ENCODE measurements at regions not wholly inside any gene's neighbourhood (a gene's known extent, or its start where the extent isn't known, plus 50 kb on each side); places are given as distances from the start of the nearest gene placed in this dataset.

DNA sequence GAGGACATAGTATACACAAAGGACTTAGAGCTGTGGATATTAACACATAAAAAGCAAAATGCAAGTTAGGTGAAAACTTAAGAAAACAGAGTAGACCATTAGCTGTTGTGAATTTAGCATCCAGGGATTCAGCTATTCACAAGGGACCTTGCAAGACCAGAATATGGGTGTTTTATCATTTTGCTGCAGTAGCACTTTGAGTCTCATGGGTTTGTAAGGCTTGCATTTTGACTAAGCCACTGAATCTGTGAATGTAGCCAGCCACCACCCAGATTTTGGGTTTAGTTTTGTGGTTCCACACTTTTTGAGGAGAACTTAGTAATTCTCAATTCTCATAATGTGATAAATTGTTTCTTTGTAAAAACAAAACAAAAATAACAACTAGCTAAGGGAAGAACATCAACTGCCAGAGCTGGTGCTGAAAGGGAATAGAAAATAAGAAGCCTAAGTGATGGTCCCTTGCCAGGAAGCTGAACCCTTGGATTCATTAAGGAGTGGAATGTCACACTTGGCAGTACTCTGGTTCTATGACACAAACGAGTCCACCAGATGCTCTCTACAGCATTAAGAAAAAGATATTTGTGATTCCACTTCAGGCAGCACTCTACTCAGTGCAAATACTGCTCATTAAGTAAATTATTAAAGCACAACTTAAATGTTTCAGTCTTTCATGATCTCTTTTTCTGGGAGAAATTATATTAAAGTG lies 557.4 kb upstream of the ZNF462 start:
- Histone ChIP-seq H3K4me1 (no peaks in the 10 kb centered on the region), H3K9me3 (no peaks in the 10 kb centered on the region), H3K36me3 (no peaks in the 10 kb centered on the region), H3K4me3 (no peak overlapping the region), H3K27ac (no peak overlapping the region), H3K27me3 (no peaks in the 10 kb centered on the region)
- intact Hi-C loops (cut with DNase I; ENCODE audit: low total_unique reads): no loop called here
- TF ChIP-seq, protein P1, sequence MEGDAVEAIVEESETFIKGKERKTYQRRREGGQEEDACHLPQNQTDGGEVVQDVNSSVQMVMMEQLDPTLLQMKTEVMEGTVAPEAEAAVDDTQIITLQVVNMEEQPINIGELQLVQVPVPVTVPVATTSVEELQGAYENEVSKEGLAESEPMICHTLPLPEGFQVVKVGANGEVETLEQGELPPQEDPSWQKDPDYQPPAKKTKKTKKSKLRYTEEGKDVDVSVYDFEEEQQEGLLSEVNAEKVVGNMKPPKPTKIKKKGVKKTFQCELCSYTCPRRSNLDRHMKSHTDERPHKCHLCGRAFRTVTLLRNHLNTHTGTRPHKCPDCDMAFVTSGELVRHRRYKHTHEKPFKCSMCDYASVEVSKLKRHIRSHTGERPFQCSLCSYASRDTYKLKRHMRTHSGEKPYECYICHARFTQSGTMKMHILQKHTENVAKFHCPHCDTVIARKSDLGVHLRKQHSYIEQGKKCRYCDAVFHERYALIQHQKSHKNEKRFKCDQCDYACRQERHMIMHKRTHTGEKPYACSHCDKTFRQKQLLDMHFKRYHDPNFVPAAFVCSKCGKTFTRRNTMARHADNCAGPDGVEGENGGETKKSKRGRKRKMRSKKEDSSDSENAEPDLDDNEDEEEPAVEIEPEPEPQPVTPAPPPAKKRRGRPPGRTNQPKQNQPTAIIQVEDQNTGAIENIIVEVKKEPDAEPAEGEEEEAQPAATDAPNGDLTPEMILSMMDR (IDR thresholded peaks at IDR 0.05): no peak
- TF ChIP-seq POLR2A (IDR thresholded peaks at IDR 0.05) (no peak), POLR2AphosphoS5 (IDR thresholded peaks at IDR 0.05) (no peak), EP300 (IDR thresholded peaks at IDR 0.05; ENCODE audit: low read depth) (no peak)
- no peak for DNase-seq
- in situ Hi-C loops (cut with MboI; ENCODE audit: low pct_ligation_motif_present in 1 of 4, low pct_unique_long_range_greater_than_20kb in 1 of 4, low sequenced_read_pairs in 3 of 4): no loop called here
- 0 to 38% methylated on average over 1 of the region's 1 CpG for WGBS, 2 donors (ENCODE audit: low coverage in 1 of 2)

DNA sequence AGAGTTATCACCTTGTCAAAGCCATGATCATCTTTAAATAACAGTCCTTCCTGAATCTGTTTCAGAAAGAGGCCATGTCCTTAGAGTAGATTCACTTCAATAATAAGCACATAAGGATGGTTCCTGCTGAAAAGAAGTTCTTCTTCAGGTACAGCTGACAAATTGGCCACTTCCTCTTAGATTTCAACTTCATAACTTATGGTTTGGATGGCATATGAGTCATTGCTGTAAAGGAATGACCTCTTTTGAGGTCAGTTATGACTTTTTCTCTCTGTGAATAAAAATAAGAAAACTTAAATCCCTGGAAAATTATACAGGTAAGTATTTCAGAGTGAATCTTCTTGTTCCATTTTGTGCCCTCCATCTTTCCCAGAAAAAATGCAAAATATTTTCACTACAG lies 555.3 kb upstream of the ZNF462 start:
- H3K4me1 ChIP-seq: no peaks in the 10 kb centered on the region
- no peak overlapping the region for H3K4me3 ChIP-seq
- H3K9me3 ChIP-seq: no peaks in the 10 kb centered on the region
- no peaks in the 10 kb centered on the region for H3K27me3 ChIP-seq
- no peaks in the 10 kb centered on the region for H3K36me3 ChIP-seq
- intact Hi-C loops (cut with DNase I; ENCODE audit: low total_unique reads): no loop called here
- TF ChIP-seq EP300 (IDR thresholded peaks at IDR 0.05; ENCODE audit: low read depth) (no peak), POLR2A (IDR thresholded peaks at IDR 0.05) (no peak), POLR2AphosphoS5 (IDR thresholded peaks at IDR 0.05) (no peak)
- TF ChIP-seq, protein P1 (IDR thresholded peaks at IDR 0.05): no peak
- in situ Hi-C loops (cut with MboI; ENCODE audit: low pct_ligation_motif_present in 1 of 4, low pct_unique_long_range_greater_than_20kb in 1 of 4, low sequenced_read_pairs in 3 of 4): no loop called here
- H3K27ac ChIP-seq: no peak overlapping the region
- no peak for DNase-seq

DNA sequence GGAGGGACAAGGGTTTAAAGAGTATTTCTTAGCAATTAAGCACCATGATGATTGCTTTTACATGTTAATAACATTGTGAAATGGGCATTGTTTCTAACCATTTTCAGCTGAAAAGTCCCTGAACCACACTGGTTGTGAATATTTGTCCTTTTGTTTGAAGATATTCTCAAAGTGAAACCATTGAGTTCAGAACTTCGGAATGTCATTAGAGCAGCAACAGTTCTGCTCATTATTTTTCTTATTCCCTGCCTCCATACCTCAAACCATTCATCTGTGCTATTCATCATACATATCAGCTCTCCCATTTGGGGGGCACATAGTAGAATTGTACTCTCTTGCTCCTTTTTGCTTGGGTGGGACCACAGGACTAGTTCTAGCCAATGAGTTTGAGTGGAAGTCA lies 553.0 kb upstream of the ZNF462 start:
- H3K4me1 ChIP-seq: no peaks in the 10 kb centered on the region
- no peaks in the 10 kb centered on the region for H3K9me3 ChIP-seq
- no peak overlapping the region for H3K27ac ChIP-seq
- no peak for DNase-seq
- H3K27me3 ChIP-seq: no peaks in the 10 kb centered on the region
- H3K4me3 ChIP-seq: no peak overlapping the region
- intact Hi-C loops (cut with DNase I; ENCODE audit: low total_unique reads) (no loop called here), in situ Hi-C loops (cut with MboI; ENCODE audit: low pct_ligation_motif_present in 1 of 4, low pct_unique_long_range_greater_than_20kb in 1 of 4, low sequenced_read_pairs in 3 of 4) (no loop called here)
- 81 to 91% methylated on average over 1 of the region's 1 CpG for WGBS, 2 donors (ENCODE audit: low coverage in 1 of 2)
- no peak for TF ChIP-seq POLR2AphosphoS5 (IDR thresholded peaks at IDR 0.05)
- no peak for TF ChIP-seq POLR2A (IDR thresholded peaks at IDR 0.05)
- TF ChIP-seq, protein P1 (IDR thresholded peaks at IDR 0.05): no peak
- TF ChIP-seq EP300 (IDR thresholded peaks at IDR 0.05; ENCODE audit: low read depth): no peak
- H3K36me3 ChIP-seq: no peaks in the 10 kb centered on the region

DNA sequence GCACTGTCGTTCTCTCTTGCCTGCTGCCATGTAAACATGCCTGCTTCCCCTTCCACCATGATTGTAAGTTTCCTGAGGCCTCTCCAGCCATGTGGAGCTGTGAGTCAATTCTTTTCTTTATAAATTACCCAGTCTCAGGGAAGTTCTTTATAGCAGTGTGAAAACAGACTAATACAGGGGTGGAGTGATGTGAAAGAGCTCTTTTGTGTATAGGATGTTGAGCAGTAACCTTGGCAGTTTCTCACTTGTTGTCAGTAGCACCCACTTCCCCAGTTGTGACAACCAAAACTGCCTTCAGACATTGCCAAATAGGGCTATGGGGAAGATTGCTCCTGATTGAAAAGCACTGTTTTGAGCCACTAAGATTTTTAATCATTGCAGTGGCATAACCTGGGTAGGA lies 552.2 kb upstream of the ZNF462 start:
- in situ Hi-C loops (cut with MboI; ENCODE audit: low pct_ligation_motif_present in 1 of 4, low pct_unique_long_range_greater_than_20kb in 1 of 4, low sequenced_read_pairs in 3 of 4) (no loop called here), intact Hi-C loops (cut with DNase I; ENCODE audit: low total_unique reads) (no loop called here)
- Histone ChIP-seq H3K27ac (no peak overlapping the region), H3K27me3 (no peaks in the 10 kb centered on the region), H3K4me1 (no peaks in the 10 kb centered on the region), H3K36me3 (no peaks in the 10 kb centered on the region), H3K9me3 (no peaks in the 10 kb centered on the region), H3K4me3 (no peak overlapping the region)
- TF ChIP-seq POLR2AphosphoS5 (IDR thresholded peaks at IDR 0.05): no peak
- TF ChIP-seq, protein P1 (IDR thresholded peaks at IDR 0.05): no peak
- TF ChIP-seq EP300 (IDR thresholded peaks at IDR 0.05; ENCODE audit: low read depth): no peak
- no peak for TF ChIP-seq POLR2A (IDR thresholded peaks at IDR 0.05)
- DNase-seq: no peak
- 58 to 75% methylated on average over 1 of the region's 1 CpG for WGBS, 2 donors (ENCODE audit: low coverage in 1 of 2)
